SK-N-SH (cell line): ENCODE measurements at regions not wholly inside any gene's neighbourhood (a gene's known extent, or its start where the extent isn't known, plus 50 kb on each side); places are given as distances from the start of the nearest gene placed in this dataset.

Source experiments
- ELF1 ChIP-seq: IDR thresholded peaks from 2 replicates; pipeline ENCODE4 v1.4.0; 2012
- FOSL2 ChIP-seq: IDR thresholded peaks from 2 replicates; pipeline ENCODE4 v1.4.0; 2012; ENCODE audit warnings: low read depth, mild to moderate bottlenecking, moderate library complexity, borderline replicate concordance
- FOXJ3 ChIP-seq: sonication (generic); formaldehyde crosslinking; IDR thresholded peaks from 2 replicates; pipeline ENCODE4 v1.5.1; 2020; ENCODE audit warnings: mild to moderate bottlenecking, missing genetic modification reagents
- GABPA ChIP-seq: IDR thresholded peaks from 2 replicates; pipeline ENCODE4 v1.4.0; 2012; ENCODE audit warnings: low read depth, mild to moderate bottlenecking
- GATA2 ChIP-seq: sonication (generic); formaldehyde crosslinking; IDR thresholded peaks from 2 replicates; pipeline ENCODE4 v1.5.0; 2020; ENCODE audit warnings: mild to moderate bottlenecking, missing genetic modification reagents
- JUND ChIP-seq: IDR thresholded peaks from 2 replicates; pipeline ENCODE4 v1.4.0; 2012
- NFIC ChIP-seq: IDR thresholded peaks from 2 replicates; pipeline ENCODE4 v1.4.0; 2012; ENCODE audit warnings: borderline replicate concordance
- PBX3 ChIP-seq: IDR thresholded peaks from 2 replicates; pipeline ENCODE4; 2012
- POLR2AphosphoS5 ChIP-seq: IDR thresholded peaks from 2 replicates; pipeline ENCODE4 v1.6.1; 2012; ENCODE audit warnings: low read depth, low read length
- RAD21 ChIP-seq: IDR thresholded peaks from 2 replicates; pipeline ENCODE4 v1.6.1; 2012; ENCODE audit warnings: mild to moderate bottlenecking, low read length
- REST ChIP-seq: IDR thresholded peaks from 2 replicates; pipeline ENCODE4 v1.6.1; 2012; ENCODE audit warnings: mild to moderate bottlenecking, low read depth, low read length, moderate library complexity
- SIN3A ChIP-seq: IDR thresholded peaks from 2 replicates; pipeline ENCODE4 v1.6.1; 2012; ENCODE audit warnings: low read depth, mild to moderate bottlenecking, low read length, moderate library complexity, borderline replicate concordance
- USF2 ChIP-seq: fragments of 150-350 bp; IDR thresholded peaks from 2 replicates; pipeline ENCODE4 v1.6.1; 2017; ENCODE audit warnings: antibody characterized with exemption, low read length, low read depth, borderline replicate concordance

- TF ChIP-seq PBX3 (no peak; the same call in 1 of the 2 replicates), ELF1 (peak; percentile 73), RAD21 (0 out of 2 replicates have a peak, but pooled peaks have one; percentile 8), SIN3A (no peak), GABPA (no peak), NFIC (peak; percentile 92), FOXJ3 (CRISPR knock-in tag) (no peak), POLR2AphosphoS5 (peak; percentile 57), GATA2 (CRISPR knock-in tag) (no peak), JUND (peak; percentile 53; the same call in 1 of the 2 replicates), FOSL2 (peak; percentile 74; the same call in 1 of the 2 replicates), USF2 (no peak), REST (no peak)
Observed at GRCh38 chr3:128549283-128550112, 56.5 kb upstream of the GATA2 start (continued).
